HFF-Myc (cell line): ENCODE measurements at regions not wholly inside any gene's neighbourhood (a gene's known extent, or its start where the extent isn't known, plus 50 kb on each side); places are given as distances from the start of the nearest gene placed in this dataset.

Experiments
- DNase-seq: peaks from one replicate; pipeline ENCODE4 v3.0.0-alpha.2; 2011; ENCODE audit warnings: low read depth; ENCODE audit errors: extremely low read depth
- H3K4me3 ChIP-seq: replicated peaks from 2 replicates; pipeline ENCODE4 v1.5.1; 2011; ENCODE audit warnings: low read depth, mild to moderate bottlenecking, control low read depth, low read length
- CTCF ChIP-seq: IDR thresholded peaks from 2 replicates; pipeline ENCODE4 v1.5.1; 2012; ENCODE audit warnings: mild to moderate bottlenecking, low read depth, low read length, control low read depth; ENCODE audit errors: missing control alignments

GRCh38 chr17:6020376-6021010 is 49.7 kb upstream of the WSCD1 start:
- H3K4me3 ChIP-seq = no peak overlapping the region
- DNase-seq = no peak
- no peak for TF ChIP-seq CTCF
